ENCODE measurements at regions not wholly inside any gene's neighbourhood (a gene's known extent, or its start where the extent isn't known, plus 50 kb on each side); places are given as distances from the start of the nearest gene placed in this dataset.

GRCh38 chr15:53462651-53463050 lies 296.8 kb downstream of the WDR72 start:
- DNase-seq = no peak

DNA sequence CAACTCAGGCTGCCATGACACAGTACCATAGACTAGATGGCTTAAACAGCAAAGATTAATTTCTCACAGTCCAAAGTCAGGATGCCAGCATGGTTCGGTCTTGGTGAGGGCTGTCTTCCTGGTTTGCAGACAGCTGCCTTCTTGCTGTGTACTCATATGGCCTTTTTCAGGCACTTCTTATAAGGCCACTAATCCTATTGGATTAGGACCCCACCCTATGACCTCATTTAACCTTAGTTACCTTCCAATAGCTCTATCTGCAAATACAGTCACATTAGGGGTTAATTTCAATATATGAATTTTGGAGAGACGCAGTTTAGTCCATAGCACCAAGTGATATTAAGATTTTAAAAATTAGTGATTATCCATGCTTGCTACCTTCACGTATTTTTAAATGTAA lies 297.8 kb downstream of the WDR72 start:
- DNase-seq = no peak

- no peak for DNase-seq
Measured at GRCh38 chr15:53458736-53459135, 300.7 kb downstream of the WDR72 start.

- no peak for DNase-seq
Measured at GRCh38 chr15:53457479-53457878, 302.0 kb downstream of the WDR72 start.

GRCh38 chr15:53454843-53455721 lies 304.4 kb downstream of the WDR72 start:
- DNase-seq = no peak

DNA sequence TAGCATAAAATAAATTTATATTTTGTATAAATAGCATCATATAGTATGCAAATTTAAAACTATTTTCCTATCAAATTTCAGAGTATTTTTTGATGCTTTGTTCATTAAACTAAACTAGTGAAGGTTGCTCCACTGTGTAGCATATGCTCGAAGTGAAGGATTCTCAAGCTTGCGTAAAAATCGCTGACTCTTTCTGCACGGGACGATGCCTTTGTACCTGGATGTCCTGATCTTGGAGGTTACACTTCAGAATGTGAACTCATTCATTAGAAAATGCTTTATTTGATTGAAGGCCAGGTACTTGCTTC lies 305.0 kb downstream of the WDR72 start:
- DNase-seq = no peak

GRCh38 chr15:53453253-53454105 lies 306.0 kb downstream of the WDR72 start:
- no peak for DNase-seq

- no peak for DNase-seq
Measured at GRCh38 chr15:53448232-53449015, 311.0 kb downstream of the WDR72 start.

GRCh38 chr15:53447742-53448141 lies 311.7 kb downstream of the WDR72 start:
- no peak for DNase-seq

DNA sequence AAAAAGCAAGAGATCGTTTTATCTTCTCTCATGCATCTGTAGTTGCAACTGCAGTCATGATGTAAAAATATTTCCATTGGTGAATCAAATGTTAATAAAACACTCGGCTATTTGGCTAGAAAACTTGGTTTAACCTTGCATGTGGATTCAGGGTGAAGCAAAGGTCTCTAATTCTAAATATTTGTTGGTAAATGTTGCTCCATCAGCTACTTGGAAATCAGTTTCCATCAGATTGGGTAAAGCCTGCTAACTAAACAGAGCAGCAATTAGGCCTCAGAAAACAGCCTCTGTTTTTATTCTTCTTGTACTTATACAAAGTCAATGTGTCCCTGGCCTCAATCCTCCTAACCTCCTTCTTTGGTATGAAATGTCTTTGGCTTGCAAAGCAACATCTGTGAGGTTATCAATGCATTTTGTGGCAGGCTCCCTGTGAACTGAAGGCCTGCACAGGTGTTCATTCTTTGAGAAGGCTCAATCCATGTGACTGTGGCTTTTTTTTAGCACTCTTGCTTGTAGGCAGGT lies 312.3 kb downstream of the WDR72 start:
- DNase-seq = no peak

DNA sequence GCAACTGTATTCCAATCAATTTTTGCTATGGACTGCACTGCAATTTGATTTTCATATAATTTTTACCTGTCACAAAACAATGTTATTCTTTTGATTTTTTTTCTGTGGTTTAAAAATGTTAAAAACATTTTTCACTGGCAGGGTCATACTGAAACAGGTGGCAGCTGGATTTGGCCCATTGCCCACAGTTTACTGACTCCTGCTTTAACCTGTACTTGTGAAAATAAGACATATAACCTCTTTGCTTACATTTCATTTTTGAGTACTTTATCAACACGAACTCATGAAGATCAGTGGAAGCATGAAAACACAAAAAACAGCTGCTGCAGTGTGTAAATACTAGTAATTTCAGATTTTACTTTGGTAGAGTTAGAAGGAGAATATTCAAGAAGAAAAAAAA lies 313.1 kb downstream of the WDR72 start:
- DNase-seq = no peak

DNA sequence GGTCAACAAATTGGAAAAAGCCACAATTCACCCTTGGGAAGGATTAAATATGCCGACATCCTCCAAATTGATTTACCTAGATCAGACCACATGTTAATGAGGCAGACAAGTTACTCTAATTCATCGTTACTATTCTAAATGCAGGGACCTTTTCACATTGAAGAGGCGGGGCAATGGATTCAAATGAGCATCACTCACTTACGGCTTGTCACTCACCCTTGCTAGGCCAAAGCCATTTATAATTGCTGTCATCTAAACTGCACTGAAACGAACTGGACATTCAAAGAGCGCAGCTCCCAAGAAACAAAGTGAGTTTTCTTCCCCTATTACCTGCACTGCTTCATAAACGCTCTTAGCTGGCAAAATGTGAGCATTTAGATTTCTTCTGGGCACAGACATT lies 313.9 kb downstream of the WDR72 start:
- no peak for DNase-seq

GRCh38 chr15:53437985-53438841 lies 321.2 kb downstream of the WDR72 start:
- no peak for DNase-seq

GRCh38 chr15:53437366-53437765 lies 322.1 kb downstream of the WDR72 start:
- DNase-seq = no peak

DNA sequence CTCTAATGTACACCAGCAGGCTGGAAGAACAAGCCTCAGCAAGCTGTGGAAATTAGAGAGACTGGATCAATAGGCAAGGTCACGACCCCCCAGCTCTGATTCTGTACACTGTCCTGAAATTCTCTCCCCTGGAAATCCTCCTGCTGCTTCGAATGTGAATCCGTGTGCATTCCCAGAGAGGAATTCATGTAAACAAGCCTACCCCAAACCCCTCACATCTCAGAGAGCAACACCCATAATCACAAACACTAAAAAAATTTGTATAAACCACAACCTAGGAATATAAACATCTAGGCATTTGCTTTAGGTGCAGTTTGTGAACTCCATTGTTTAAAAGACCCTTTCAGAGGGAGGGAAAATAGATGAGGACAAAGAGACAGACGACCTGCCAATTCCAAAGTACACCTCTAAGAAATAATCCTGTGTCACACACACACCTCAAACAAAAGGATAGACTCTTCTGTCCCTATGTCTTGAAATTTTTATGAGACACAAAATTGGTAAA lies 325.2 kb downstream of the WDR72 start:
- DNase-seq = no peak

DNA sequence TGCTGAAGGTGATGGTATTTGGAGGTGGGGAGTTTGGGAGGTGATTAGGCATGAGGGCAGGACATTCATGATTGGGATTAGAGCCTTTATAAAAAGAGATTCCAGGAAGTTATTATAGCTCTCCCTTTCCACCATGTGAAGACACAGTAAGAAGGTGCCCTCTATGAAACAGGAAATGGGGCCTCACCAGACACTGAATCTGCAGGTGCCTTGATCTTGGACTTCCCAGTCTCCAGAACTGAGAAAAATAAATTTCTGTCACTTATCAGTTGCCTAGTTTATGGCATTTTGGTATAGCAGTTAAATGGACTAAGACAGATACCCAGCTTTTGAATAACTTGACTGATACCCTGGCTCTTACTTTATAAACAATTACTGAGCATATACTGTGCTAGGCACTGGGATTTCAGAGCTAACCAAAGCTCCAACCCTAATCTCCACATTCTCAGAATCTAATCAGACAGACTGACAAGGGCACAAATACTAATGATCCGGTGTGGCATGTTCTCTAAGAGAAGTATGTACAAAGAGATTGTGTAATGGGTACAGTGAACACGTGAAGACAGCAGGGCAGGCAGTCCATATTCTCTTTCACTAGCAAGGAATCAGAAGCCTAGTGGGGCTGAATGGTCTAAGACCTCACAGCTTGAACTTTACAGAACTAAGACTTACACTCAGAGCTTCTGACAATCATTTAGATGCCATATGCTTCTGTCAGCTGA lies 343.1 kb downstream of the WDR72 start:
- DNase-seq = no peak

DNA sequence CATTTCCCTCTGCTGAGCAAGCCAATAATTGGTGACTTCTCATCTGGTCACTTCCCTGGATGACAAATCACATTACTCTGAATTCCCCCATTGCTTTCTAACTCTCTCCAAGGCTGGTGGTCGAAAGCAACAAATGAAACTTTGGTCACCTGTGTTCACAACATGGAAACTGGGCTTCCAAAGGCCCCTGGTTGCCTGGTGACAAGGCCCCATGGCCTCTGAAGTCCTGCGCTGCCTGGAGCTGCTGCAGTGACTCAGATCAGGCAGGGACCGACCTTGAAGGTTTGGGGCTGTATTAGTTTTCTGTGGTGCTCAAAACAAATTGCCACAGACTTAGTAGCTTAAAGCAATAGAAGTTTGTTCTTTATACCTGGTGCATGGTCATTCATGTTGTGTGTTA lies 345.3 kb downstream of the WDR72 start:
- no peak for DNase-seq

GRCh38 chr15:53412542-53412941 lies 346.9 kb downstream of the WDR72 start:
- DNase-seq = no peak

- DNase-seq = no peak
Measured at GRCh38 chr15:53404930-53405493, 354.5 kb downstream of the WDR72 start.

- DNase-seq = no peak
Measured at GRCh38 chr15:53401503-53401902, 358.0 kb downstream of the WDR72 start.

GRCh38 chr15:53400986-53401385 lies 358.5 kb downstream of the WDR72 start:
- no peak for DNase-seq
